HUES6 (cell line): ENCODE measurements at regions not wholly inside any gene's neighbourhood (a gene's known extent, or its start where the extent isn't known, plus 50 kb on each side); places are given as distances from the start of the nearest gene placed in this dataset.

Experiments
- H3K27ac ChIP-seq: 2 replicates; pipeline ENCODE4 v1.7.0; 2013; ENCODE audit warnings: low read depth, mild to moderate bottlenecking, low read length, inconsistent platforms
- H3K27me3 ChIP-seq: 2 replicates; pipeline ENCODE4 v1.6.1; 2013; ENCODE audit warnings: low read length; ENCODE audit not compliant: control insufficient read depth, insufficient read depth
- H3K36me3 ChIP-seq: 2 replicates; pipeline ENCODE4 v1.6.1; 2013; ENCODE audit warnings: low read length; ENCODE audit not compliant: control insufficient read depth, insufficient read depth
- H3K4me1 ChIP-seq: 2 replicates; pipeline ENCODE4 v1.6.1; 2013; ENCODE audit warnings: low read length; ENCODE audit not compliant: control insufficient read depth, insufficient read depth
- H3K4me3 ChIP-seq: 2 replicates; pipeline ENCODE4 v1.5.1; 2013; ENCODE audit warnings: low read depth, low read length
- H3K9ac ChIP-seq: one replicate; pipeline ENCODE4 v1.6.1; 2013; ENCODE audit warnings: mild to moderate bottlenecking, low read length
- H3K9me3 ChIP-seq: 2 replicates; pipeline ENCODE4 v1.6.1; 2013; ENCODE audit warnings: low read depth, low read length; ENCODE audit not compliant: control insufficient read depth, insufficient read depth

GRCh38 chr2:81976998-81977397, 1672.4 kb upstream of the LRRTM1 start:
- H3K36me3 ChIP-seq, result peaks cover 3% of the 10 kb centered on the region; the same call in 1 of the 2 replicates
- H3K27ac ChIP-seq, result no peak overlapping the region
- H3K9me3 ChIP-seq, result no peaks in the 10 kb centered on the region
- H3K4me1 ChIP-seq, result peaks cover 5% of the 10 kb centered on the region; the same call in 1 of the 2 replicates
- no peak overlapping the region for H3K9ac ChIP-seq
- H3K4me3 ChIP-seq, result no peak overlapping the region
- no peaks in the 10 kb centered on the region for H3K27me3 ChIP-seq

DNA sequence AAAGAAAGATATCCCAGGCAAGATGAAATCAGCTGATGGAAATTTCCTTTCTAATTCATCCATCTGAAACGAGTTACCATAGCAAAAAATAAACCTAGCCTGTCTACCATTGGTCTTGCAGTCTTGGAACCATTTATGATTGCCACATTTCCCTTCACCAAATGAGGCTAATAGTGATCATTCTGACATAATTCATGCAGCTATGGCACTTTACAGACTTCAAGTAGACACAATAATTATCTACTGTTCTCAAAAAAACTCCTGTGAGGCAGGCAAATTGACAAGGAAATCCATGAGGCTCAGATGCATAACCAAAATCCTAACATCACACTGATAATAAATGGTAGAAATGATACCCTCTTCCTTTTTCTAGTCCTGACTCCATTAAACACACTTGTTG, 1669.7 kb upstream of the LRRTM1 start:
- Histone ChIP-seq H3K4me1 (peaks cover 5% of the 10 kb centered on the region; the same call in 1 of the 2 replicates), H3K9me3 (no peaks in the 10 kb centered on the region; the same call in 1 of the 2 replicates), H3K4me3 (no peak overlapping the region), H3K27ac (no peak overlapping the region), H3K36me3 (peaks cover 3% of the 10 kb centered on the region; the same call in 1 of the 2 replicates), H3K27me3 (no peaks in the 10 kb centered on the region), H3K9ac (no peak overlapping the region)

GRCh38 chr2:81942876-81943275, 1638.3 kb upstream of the LRRTM1 start:
- H3K9me3 ChIP-seq, result no peaks in the 10 kb centered on the region; the same call in 1 of the 2 replicates
- H3K9ac ChIP-seq, result no peak overlapping the region
- H3K4me1 ChIP-seq, result no peaks in the 10 kb centered on the region
- no peak overlapping the region for H3K27ac ChIP-seq
- no peak overlapping the region for H3K4me3 ChIP-seq
- no peaks in the 10 kb centered on the region for H3K27me3 ChIP-seq
- no peaks in the 10 kb centered on the region for H3K36me3 ChIP-seq

DNA sequence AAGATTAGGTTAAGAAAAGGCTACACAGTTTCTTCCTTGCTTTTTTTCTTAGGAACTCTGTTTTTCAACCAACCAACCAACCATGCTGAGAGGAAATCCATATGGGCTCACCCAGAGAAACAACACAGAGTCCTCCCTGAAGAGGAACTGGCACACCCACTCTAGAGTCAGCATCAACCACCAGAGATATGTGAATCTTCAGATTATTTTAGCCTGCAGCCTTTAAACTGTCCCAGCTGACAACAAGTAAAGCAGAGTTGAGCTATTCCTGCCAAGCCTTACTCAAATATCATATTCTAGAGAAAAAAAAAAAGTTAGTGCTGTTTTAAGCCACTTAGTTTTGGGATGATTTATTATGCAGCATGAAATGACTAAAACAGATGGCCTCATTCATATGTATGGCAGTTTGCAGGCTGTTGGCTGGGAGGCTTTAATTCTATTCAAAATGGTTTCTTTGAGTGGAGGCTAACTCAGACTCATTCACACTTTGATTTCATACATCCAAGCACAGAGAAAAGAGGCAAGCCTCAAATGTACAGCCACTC, 1637.7 kb upstream of the LRRTM1 start:
- H3K27me3 ChIP-seq, result no peaks in the 10 kb centered on the region
- H3K27ac ChIP-seq, result no peak overlapping the region

GRCh38 chr2:81940266-81940955, 1635.9 kb upstream of the LRRTM1 start:
- Histone ChIP-seq H3K27me3 (no peaks in the 10 kb centered on the region), H3K9ac (no peak overlapping the region), H3K36me3 (no peaks in the 10 kb centered on the region), H3K9me3 (no peaks in the 10 kb centered on the region), H3K4me3 (no peak overlapping the region), H3K4me1 (no peaks in the 10 kb centered on the region), H3K27ac (no peak overlapping the region)

More for the DNA sequence above, 1637.7 kb upstream of the LRRTM1 start:
- Histone ChIP-seq H3K36me3 (no peaks in the 10 kb centered on the region), H3K9ac (no peak overlapping the region), H3K4me1 (no peaks in the 10 kb centered on the region), H3K9me3 (no peaks in the 10 kb centered on the region; the same call in 1 of the 2 replicates), H3K4me3 (no peak overlapping the region)

DNA sequence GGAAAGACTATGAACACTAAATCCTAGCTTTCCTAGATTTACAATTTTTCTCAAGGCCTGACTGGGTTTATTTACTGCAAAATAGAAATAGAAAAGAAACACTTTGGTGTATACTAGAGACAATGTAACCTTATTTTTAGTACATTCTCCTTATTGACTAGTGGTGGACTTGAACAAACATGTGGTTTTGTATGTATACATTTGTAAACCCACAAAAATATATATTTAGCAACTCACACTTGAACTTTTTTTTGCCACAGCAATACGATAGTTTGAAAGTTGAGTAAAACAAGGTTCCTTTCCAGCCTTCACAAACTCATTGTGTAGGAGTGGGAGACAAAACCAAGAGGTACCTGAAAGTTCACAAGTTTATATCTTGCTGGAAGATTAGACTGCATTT, 1633.4 kb upstream of the LRRTM1 start:
- Histone ChIP-seq H3K36me3 (no peaks in the 10 kb centered on the region), H3K9ac (no peak overlapping the region), H3K9me3 (no peaks in the 10 kb centered on the region), H3K27me3 (no peaks in the 10 kb centered on the region), H3K4me3 (no peak overlapping the region), H3K4me1 (no peaks in the 10 kb centered on the region), H3K27ac (no peak overlapping the region)

DNA sequence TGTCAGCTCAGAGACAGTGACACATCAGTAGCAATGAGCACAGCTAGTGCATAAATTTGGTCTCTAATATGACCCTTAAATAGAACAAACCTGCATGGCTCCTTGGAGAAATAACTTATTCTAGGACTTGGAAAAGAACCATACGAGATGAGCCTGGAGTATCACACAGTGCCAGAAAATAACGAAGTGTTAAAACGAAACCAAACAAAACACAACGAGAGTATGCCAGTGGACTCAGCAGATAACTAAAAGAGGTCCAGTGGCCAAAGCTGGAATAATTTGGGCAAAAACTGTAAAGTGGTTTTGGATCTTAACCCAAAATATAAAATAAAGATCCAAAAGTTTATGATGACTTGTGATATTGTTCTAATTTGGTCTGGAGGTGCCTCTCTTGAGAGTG, 1599.0 kb upstream of the LRRTM1 start:
- Histone ChIP-seq H3K27ac (no peak overlapping the region), H3K36me3 (no peaks in the 10 kb centered on the region), H3K27me3 (no peaks in the 10 kb centered on the region), H3K9ac (no peak overlapping the region), H3K9me3 (no peaks in the 10 kb centered on the region), H3K4me3 (no peak overlapping the region), H3K4me1 (no peaks in the 10 kb centered on the region)

- Histone ChIP-seq H3K27me3 (no peaks in the 10 kb centered on the region), H3K9ac (no peak overlapping the region), H3K9me3 (no peaks in the 10 kb centered on the region), H3K4me3 (no peak overlapping the region), H3K27ac (no peak overlapping the region), H3K36me3 (no peaks in the 10 kb centered on the region), H3K4me1 (no peaks in the 10 kb centered on the region)
Observed at GRCh38 chr2:81901017-81901416, 1596.5 kb upstream of the LRRTM1 start.

DNA sequence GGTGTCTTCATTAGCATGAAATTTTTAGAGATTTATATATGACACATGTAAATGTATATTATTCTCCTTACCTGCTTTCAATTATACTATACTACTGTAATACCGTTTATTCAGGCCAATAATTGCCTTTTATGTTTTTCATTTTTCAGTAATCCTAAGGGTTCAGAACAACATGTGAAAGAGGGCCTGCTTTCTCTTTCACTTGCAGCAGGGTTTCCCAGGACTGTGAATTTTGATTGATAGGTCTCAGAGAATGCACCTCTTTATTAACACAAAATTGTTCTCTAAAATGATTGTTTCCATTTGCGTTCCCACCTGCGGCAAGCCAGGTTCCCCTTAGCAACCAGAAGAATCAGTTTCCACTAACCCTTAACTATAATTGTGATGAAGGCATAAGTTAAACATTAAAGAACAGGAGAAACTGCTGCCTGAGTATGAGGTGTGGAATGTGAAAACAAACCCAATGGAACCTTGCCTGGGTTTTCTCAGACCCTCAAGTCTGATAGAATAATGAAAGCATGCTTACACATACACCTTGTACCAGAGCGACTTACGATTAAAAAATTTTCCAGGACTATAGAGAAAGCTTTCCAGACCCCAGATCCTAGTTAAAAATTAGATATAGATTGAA, 1591.2 kb upstream of the LRRTM1 start:
- Histone ChIP-seq H3K4me3 (no peak overlapping the region), H3K27me3 (no peaks in the 10 kb centered on the region), H3K9ac (no peak overlapping the region), H3K36me3 (no peaks in the 10 kb centered on the region), H3K27ac (no peak overlapping the region), H3K4me1 (peaks cover 6% of the 10 kb centered on the region; the same call in 1 of the 2 replicates), H3K9me3 (no peaks in the 10 kb centered on the region)

GRCh38 chr2:81894451-81894990, 1590.0 kb upstream of the LRRTM1 start:
- Histone ChIP-seq H3K9me3 (no peaks in the 10 kb centered on the region), H3K27me3 (no peaks in the 10 kb centered on the region), H3K4me3 (no peak overlapping the region), H3K4me1 (peaks cover 6% of the 10 kb centered on the region; the same call in 1 of the 2 replicates), H3K27ac (no peak overlapping the region), H3K36me3 (no peaks in the 10 kb centered on the region), H3K9ac (no peak overlapping the region)

DNA sequence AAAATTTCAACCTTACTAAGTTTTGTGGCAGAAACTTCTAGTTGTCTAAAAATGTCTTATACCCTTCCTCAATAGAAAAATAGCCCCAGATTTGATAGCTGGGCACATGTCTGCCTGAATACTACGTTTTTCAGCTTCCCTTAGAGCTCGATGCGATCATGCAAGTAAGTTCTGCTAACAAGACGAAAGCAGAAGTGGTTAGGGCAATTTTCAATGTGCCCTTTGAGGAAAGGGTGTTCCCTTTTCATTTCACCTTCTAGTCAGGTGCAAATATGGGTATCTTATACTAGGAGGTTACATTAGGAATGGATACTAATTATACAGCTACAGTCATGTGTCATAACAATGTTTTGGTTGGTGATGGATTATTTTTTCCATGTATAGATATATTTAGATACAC, 1572.1 kb upstream of the LRRTM1 start:
- Histone ChIP-seq H3K27me3 (no peaks in the 10 kb centered on the region), H3K4me1 (no peaks in the 10 kb centered on the region), H3K9ac (no peak overlapping the region), H3K27ac (no peak overlapping the region), H3K4me3 (no peak overlapping the region), H3K9me3 (no peaks in the 10 kb centered on the region), H3K36me3 (no peaks in the 10 kb centered on the region)
